ENCODE measurements at regions not wholly inside any gene's neighbourhood (a gene's known extent, or its start where the extent isn't known, plus 50 kb on each side); places are given as distances from the start of the nearest gene placed in this dataset.

- no peak overlapping the region for H3K4me3 ChIP-seq (ENCODE audit: low read length)
- no peaks in the 10 kb centered on the region for H3K4me1 ChIP-seq (ENCODE audit: control insufficient read depth, insufficient read depth, low read length)
- TF ChIP-seq, protein P1, sequence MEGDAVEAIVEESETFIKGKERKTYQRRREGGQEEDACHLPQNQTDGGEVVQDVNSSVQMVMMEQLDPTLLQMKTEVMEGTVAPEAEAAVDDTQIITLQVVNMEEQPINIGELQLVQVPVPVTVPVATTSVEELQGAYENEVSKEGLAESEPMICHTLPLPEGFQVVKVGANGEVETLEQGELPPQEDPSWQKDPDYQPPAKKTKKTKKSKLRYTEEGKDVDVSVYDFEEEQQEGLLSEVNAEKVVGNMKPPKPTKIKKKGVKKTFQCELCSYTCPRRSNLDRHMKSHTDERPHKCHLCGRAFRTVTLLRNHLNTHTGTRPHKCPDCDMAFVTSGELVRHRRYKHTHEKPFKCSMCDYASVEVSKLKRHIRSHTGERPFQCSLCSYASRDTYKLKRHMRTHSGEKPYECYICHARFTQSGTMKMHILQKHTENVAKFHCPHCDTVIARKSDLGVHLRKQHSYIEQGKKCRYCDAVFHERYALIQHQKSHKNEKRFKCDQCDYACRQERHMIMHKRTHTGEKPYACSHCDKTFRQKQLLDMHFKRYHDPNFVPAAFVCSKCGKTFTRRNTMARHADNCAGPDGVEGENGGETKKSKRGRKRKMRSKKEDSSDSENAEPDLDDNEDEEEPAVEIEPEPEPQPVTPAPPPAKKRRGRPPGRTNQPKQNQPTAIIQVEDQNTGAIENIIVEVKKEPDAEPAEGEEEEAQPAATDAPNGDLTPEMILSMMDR (conservative IDR thresholded peaks at IDR 0.05), result no peak
- Mint-ChIP-seq H3K27ac (no peak overlapping the region), H3K9me3 (no peaks in the 10 kb centered on the region), H3K4me1 (no peaks in the 10 kb centered on the region), H3K36me3 (ENCODE audit: low read depth) (no peaks in the 10 kb centered on the region), H3K4me3 (no peak overlapping the region), H3K27me3 (ENCODE audit: insufficient read depth) (no peaks in the 10 kb centered on the region)
- 86 to 94% methylated on average over 1 of the region's 2 CpGs for WGBS, 2 experiments (ENCODE audit: insufficient coverage in 1 of 2, insufficient read length in 1 of 2)
- H3K36me3 ChIP-seq (ENCODE audit: control insufficient read depth, insufficient read depth, low read length), result no peaks in the 10 kb centered on the region
- no peak for DNase-seq
- no peaks in the 10 kb centered on the region for H3K9me3 ChIP-seq (ENCODE audit: control insufficient read depth, low read length)
- no peak overlapping the region for H3K27ac ChIP-seq (ENCODE audit: low read depth, low read length)
- no peaks in the 10 kb centered on the region for H3K27me3 ChIP-seq (ENCODE audit: control insufficient read depth, insufficient read depth, low read length, poor library complexity, severe bottlenecking)
- no peak overlapping the region for H3K9ac ChIP-seq (ENCODE audit: extremely low read depth, low read length, poor library complexity, severe bottlenecking)
Measured at GRCh38 chr1:198437332-198437731, 103.1 kb downstream of the ATP6V1G3 start.

- Mint-ChIP-seq H3K27me3 (ENCODE audit: insufficient read depth) (no peaks in the 10 kb centered on the region), H3K4me1 (no peaks in the 10 kb centered on the region), H3K27ac (no peak overlapping the region), H3K36me3 (ENCODE audit: low read depth) (peaks cover 2% of the 10 kb centered on the region), H3K4me3 (no peak overlapping the region), H3K9me3 (peaks cover 9% of the 10 kb centered on the region)
- Histone ChIP-seq H3K36me3 (ENCODE audit: control insufficient read depth, insufficient read depth, low read length) (no peaks in the 10 kb centered on the region), H3K27me3 (ENCODE audit: control insufficient read depth, insufficient read depth, low read length, poor library complexity, severe bottlenecking) (no peaks in the 10 kb centered on the region), H3K4me1 (ENCODE audit: control insufficient read depth, insufficient read depth, low read length) (no peaks in the 10 kb centered on the region), H3K9me3 (ENCODE audit: control insufficient read depth, low read length) (peaks cover 4% of the 10 kb centered on the region), H3K9ac (ENCODE audit: extremely low read depth, low read length, poor library complexity, severe bottlenecking) (no peak overlapping the region), H3K27ac (ENCODE audit: low read depth, low read length) (no peak overlapping the region), H3K4me3 (ENCODE audit: low read length) (no peak overlapping the region)
- TF ChIP-seq, protein P1 (conservative IDR thresholded peaks at IDR 0.05), result no peak
- DNase-seq, result no peak
Measured at GRCh38 chr1:198436276-198436675, 104.2 kb downstream of the ATP6V1G3 start.

GRCh38 chr1:198435056-198435455 is 105.4 kb downstream of the ATP6V1G3 start:
- Histone ChIP-seq H3K27ac (ENCODE audit: low read depth, low read length) (no peak overlapping the region), H3K4me1 (ENCODE audit: control insufficient read depth, insufficient read depth, low read length) (no peaks in the 10 kb centered on the region), H3K4me3 (ENCODE audit: low read length) (no peak overlapping the region), H3K27me3 (ENCODE audit: control insufficient read depth, insufficient read depth, low read length, poor library complexity, severe bottlenecking) (no peaks in the 10 kb centered on the region), H3K9me3 (ENCODE audit: control insufficient read depth, low read length) (peaks cover 4% of the 10 kb centered on the region), H3K36me3 (ENCODE audit: control insufficient read depth, insufficient read depth, low read length) (no peaks in the 10 kb centered on the region), H3K9ac (ENCODE audit: extremely low read depth, low read length, poor library complexity, severe bottlenecking) (no peak overlapping the region)
- no peak overlapping the region for H3K4me3 Mint-ChIP-seq
- peaks cover 13% of the 10 kb centered on the region for H3K9me3 Mint-ChIP-seq
- no peaks in the 10 kb centered on the region for H3K27me3 Mint-ChIP-seq (ENCODE audit: insufficient read depth)
- DNase-seq, result no peak
- H3K27ac Mint-ChIP-seq, result no peak overlapping the region
- peaks cover 6% of the 10 kb centered on the region for H3K36me3 Mint-ChIP-seq (ENCODE audit: low read depth)
- H3K4me1 Mint-ChIP-seq, result no peaks in the 10 kb centered on the region
- TF ChIP-seq, protein P1 (conservative IDR thresholded peaks at IDR 0.05), result no peak
